ENCODE measurements at regions not wholly inside any gene's neighbourhood (a gene's known extent, or its start where the extent isn't known, plus 50 kb on each side); places are given as distances from the start of the nearest gene placed in this dataset.

- no peak for TF ChIP-seq POLR2AphosphoS5 (IDR thresholded peaks at IDR 0.05; ENCODE audit: low read depth)
- TF ChIP-seq, protein P1, sequence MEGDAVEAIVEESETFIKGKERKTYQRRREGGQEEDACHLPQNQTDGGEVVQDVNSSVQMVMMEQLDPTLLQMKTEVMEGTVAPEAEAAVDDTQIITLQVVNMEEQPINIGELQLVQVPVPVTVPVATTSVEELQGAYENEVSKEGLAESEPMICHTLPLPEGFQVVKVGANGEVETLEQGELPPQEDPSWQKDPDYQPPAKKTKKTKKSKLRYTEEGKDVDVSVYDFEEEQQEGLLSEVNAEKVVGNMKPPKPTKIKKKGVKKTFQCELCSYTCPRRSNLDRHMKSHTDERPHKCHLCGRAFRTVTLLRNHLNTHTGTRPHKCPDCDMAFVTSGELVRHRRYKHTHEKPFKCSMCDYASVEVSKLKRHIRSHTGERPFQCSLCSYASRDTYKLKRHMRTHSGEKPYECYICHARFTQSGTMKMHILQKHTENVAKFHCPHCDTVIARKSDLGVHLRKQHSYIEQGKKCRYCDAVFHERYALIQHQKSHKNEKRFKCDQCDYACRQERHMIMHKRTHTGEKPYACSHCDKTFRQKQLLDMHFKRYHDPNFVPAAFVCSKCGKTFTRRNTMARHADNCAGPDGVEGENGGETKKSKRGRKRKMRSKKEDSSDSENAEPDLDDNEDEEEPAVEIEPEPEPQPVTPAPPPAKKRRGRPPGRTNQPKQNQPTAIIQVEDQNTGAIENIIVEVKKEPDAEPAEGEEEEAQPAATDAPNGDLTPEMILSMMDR (conservative IDR thresholded peaks at IDR 0.05; ENCODE audit: low read depth in 2 of 2): no peak
- no peak for TF ChIP-seq JUNB (IDR thresholded peaks at IDR 0.05; ENCODE audit: unreplicated experiment)
- TF ChIP-seq CREB1 (CRISPR knock-in tag; IDR thresholded peaks at IDR 0.05; ENCODE audit: low read depth): no peak
- no peak for TF ChIP-seq EZH2 (IDR thresholded peaks at IDR 0.05; ENCODE audit: low read depth, unreplicated experiment)
- no peak for TF ChIP-seq NANOG (IDR thresholded peaks at IDR 0.05; ENCODE audit: borderline replicate concordance)
- TF ChIP-seq REST (IDR thresholded peaks at IDR 0.05; ENCODE audit: unreplicated experiment): no peak
- TF ChIP-seq EZH2phosphoT487 (IDR thresholded peaks at IDR 0.05; ENCODE audit: unreplicated experiment): no peak
- TF ChIP-seq, protein P2, sequence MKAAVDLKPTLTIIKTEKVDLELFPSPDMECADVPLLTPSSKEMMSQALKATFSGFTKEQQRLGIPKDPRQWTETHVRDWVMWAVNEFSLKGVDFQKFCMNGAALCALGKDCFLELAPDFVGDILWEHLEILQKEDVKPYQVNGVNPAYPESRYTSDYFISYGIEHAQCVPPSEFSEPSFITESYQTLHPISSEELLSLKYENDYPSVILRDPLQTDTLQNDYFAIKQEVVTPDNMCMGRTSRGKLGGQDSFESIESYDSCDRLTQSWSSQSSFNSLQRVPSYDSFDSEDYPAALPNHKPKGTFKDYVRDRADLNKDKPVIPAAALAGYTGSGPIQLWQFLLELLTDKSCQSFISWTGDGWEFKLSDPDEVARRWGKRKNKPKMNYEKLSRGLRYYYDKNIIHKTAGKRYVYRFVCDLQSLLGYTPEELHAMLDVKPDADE (IDR thresholded peaks at IDR 0.05): no peak
Observed at GRCh38 chr6:156348424-156348823, 428.8 kb upstream of the ARID1B start.

All from GM23338 (cell line).